ENCODE measurements at regions not wholly inside any gene's neighbourhood (a gene's known extent, or its start where the extent isn't known, plus 50 kb on each side); places are given as distances from the start of the nearest gene placed in this dataset.
A peak's percentile ranks its signal among the peaks of the same experiment; 100 is the strongest.
"Not testable (repeated sequence)": the region's sequence is repeated elsewhere in the genome, so short reads cannot be mapped to it uniquely, and the experiment has no call there.

DNA sequence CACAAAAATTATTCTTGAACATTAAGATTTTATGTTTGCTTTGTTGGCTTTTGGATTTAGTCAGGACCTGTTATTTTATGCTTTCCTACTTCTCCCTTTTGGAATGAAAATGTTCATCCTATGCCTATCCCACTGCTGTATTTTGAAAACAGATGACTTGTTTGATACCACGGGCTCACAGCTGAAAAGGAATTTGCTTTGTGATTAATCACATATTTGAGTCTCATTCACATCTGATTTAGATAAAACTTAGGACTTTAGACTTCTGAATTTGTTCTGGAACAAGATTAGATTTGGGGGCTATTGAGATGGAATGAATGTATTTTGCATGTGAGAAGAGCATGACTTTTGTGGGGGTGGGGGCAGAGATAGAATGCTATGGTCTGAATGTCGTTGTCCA lies 1012.6 kb downstream of the CDH11 start:
- DNase-seq (ENCODE audit: low read depth), result no peak

DNA sequence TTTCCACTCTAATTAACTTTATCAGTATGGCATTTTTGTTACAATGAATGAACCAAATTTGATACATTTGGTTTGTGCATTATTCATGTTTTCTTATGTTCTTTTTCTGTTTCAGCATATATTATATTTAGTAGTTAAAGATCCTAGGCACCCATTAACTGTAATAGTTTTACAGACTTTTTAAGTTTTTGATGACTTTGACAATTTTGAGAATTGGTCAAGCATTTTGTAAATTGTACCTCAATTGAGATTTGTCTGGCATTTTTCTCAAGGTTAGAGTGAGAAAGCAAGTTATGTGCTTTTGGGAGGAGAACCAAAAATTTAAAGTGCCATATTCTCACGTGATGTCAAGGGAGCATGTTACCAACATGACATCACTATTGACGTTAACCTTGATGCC lies 1019.2 kb downstream of the CDH11 start:
- DNase-seq (ENCODE audit: low read depth), result no peak

- DNase-seq (ENCODE audit: low read depth), result no peak
Observed at GRCh38 chr16:64098451-64098850, 1023.4 kb downstream of the CDH11 start.

- no peak for DNase-seq (ENCODE audit: low read depth)
Observed at GRCh38 chr16:64096689-64097088, 1025.2 kb downstream of the CDH11 start.

DNA sequence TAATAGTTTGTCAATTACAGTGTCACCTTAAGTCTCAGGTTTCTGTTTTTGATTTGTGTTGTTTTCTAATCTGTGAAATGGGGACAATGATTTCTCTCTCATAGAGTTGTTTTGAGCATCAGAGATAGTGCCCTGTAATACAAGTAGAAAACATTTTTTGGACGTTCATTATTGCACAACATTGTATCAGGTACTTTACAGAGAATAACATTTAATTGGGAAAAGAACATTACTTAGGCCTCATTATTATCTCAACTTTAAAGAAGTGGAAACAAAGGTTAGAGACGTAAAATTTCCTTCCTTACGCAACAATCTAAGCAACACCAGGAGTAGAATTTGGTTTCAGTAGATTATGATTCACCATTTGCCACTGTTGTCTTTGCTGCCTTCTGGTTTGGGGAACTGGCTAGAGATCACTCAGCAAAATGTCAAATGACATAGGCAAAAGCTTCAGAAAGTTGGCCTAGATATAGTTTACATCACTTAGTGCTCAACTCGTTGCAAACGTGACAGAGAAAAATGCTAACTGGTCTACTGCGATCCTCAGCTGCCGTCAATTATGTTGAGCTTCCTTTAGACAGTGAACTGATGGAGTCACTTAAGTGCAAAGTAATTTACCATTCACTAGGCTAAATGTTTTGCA lies 1026.8 kb downstream of the CDH11 start:
- DNase-seq (ENCODE audit: low read depth), result peak; percentile 51

DNA sequence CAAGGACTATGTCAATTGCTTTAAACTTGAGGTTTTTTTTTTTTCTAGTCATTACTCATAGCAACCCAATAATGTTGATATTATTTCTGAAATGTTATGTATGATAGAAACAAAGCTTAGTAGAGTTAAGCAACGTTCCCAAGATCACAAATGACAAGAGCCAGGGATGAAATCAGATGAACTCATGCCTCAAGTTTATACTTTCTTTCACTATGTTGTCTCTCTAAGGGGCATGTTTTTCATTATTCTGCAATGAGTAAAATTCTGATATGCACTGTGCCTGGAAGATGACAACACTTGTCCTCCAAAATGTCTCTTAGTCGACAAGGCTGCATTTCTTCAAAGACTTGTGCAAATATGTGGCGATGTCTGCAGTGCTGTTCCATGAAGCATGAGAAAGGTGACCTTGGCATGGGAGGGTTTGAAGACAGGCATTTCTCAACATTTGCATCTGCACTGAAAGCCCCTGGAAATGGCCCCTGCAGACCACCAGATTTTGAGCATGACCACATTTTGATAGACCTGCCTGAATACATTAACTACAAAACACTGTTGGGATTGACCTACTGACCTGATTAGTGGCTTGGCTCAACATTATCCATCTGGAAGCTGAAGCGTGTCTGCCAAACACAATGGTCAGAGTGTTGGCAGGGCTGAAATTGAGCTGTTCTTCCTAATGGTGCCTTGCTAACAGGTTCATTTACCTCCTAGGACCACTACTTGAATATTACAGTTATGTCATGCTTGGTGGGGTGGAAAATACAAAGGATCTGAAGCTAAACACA lies 1027.5 kb downstream of the CDH11 start:
- DNase-seq (ENCODE audit: low read depth), result peak; percentile 22

DNA sequence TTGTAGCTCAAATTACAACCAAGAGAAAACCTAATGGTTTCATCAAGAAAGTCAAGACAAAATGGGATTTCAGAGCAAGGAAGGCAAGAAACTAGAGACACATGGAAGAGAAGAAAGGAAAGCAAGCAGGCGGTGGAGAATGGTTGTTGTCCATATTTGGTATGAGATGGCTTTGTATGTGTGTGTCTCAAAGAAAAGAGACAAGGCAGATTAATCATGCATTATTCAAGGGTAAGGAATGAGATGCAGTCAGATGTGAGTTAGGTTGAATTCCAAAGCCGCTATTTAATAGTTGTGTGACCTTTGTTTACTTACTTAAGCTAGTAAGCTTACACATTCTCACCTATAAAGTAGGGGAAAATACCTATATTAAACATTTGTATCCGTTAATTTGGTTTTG lies 1029.6 kb downstream of the CDH11 start:
- DNase-seq (ENCODE audit: low read depth), result no peak

DNA sequence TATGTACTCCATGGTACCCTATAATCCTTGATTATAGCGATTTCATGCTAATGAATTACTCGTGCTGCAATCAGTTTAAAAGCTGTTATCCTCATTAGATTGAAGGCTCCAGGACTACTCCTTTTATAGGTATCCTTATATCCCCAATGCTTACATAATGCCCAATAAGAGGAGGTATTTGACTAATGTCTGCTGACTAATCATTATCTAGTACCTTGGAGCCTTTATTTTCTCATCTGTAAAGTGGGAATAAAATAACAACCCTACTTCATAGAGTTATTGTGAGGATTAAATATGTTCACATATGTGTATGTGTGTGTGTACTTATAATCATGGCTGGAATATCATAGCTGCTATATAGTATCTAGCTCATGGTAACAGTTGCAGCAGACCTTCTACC lies 1031.5 kb downstream of the CDH11 start:
- DNase-seq (ENCODE audit: low read depth), result no peak

GRCh38 chr16:64089697-64090096 lies 1032.2 kb downstream of the CDH11 start:
- no peak for DNase-seq (ENCODE audit: low read depth)

DNA sequence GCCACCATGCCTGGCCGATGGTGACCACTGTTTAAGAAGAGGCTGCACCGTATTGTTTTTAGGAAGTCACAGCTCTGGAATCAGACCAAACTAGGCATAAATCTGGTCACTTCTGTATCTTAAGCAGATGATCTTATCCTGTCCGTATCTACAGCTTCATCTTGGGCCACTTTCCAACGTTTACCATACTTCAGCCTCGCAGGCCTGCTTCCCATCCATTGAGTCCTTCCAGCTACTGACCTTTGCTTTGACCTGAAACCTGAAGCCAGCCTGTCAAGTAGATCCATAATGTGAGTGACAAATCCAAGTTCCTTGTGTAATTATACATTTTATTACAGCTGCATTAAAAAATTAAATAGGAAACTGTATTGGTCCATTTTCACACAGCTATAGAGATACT lies 1033.0 kb downstream of the CDH11 start:
- no peak for DNase-seq (ENCODE audit: low read depth)

- no peak for DNase-seq (ENCODE audit: low read depth)
Observed at GRCh38 chr16:64085296-64085695, 1036.6 kb downstream of the CDH11 start.

GRCh38 chr16:64084706-64085105 lies 1037.2 kb downstream of the CDH11 start:
- DNase-seq (ENCODE audit: low read depth), result no peak

DNA sequence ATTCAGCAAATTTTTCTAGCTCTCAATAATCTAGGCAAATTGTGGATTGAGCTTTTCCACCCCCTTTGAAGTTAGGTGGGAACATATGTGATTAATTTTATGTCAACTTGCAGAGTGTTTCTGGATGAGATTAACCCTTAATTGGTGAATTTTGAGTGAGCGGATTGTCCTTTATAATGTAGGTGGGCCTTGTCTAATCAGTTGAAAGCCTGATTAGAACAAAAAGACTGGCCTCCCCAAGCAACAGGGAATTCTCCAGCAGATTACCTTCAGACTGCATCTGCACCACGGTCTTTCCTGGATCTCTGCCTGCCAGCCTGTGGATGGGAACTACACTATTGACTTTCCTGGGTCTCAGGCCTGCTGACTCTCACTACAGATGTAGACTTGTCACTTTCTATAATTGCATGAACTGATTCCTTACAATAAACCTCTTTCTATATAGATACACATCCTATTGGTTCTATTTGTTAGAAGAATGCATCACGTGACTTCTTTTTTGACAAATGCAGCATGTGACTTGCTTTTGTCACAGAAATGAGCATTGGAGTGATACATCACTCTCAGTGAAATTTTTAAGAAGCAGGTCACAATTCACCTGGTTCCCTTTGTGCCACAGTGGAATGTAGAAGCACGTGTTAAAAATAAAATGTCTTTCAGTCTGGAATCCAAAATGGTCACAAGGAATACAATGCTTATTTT lies 1038.3 kb downstream of the CDH11 start:
- no peak for DNase-seq (ENCODE audit: low read depth)

DNA sequence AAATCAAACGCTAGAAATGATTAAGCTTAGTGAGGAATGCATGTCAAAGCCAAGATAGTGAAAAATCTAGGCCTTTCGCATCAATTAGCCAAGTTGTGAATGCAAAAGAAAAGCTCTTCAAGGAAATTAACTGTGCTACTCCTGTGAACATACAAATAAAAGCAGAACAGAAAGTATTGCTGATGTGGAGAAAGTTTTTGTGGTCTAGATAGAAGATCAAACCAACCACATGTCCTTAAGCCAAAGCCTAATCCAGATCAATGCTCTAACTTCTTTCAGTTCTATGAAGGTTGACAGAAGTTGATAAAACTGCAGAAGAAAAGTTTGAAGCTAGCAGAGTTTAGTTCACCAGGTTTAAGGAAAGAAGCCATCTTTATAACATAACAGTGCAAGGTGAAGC lies 1044.6 kb downstream of the CDH11 start:
- no peak for DNase-seq (ENCODE audit: low read depth)

GRCh38 chr16:64074706-64075105 lies 1047.2 kb downstream of the CDH11 start:
- DNase-seq (ENCODE audit: low read depth), result no peak

- DNase-seq (ENCODE audit: low read depth), result not testable (repeated sequence)
Observed at GRCh38 chr16:64072131-64072730, 1049.6 kb downstream of the CDH11 start.

DNA sequence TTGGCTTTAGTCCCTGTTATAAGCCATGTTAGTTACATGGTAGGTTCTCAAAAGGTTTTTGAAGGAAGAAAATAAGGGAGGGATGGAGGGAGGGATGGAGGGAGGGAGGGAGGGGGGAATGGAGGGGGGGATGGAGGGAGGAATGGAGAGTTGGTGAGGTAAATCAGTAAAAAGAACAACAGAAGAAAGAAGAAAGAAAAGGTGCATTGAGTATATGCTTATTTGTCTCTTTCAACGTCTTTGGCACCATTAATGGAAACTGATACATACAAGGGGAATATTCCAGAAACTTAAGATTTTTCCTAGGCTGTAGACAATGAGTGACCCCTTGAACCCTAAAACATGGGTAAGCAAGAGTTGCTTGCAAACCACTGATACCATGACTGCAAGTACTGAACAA lies 1056.3 kb downstream of the CDH11 start:
- no peak for DNase-seq (ENCODE audit: low read depth)

- no peak for DNase-seq (ENCODE audit: low read depth)
Observed at GRCh38 chr16:64061621-64062020, 1060.2 kb downstream of the CDH11 start.

DNA sequence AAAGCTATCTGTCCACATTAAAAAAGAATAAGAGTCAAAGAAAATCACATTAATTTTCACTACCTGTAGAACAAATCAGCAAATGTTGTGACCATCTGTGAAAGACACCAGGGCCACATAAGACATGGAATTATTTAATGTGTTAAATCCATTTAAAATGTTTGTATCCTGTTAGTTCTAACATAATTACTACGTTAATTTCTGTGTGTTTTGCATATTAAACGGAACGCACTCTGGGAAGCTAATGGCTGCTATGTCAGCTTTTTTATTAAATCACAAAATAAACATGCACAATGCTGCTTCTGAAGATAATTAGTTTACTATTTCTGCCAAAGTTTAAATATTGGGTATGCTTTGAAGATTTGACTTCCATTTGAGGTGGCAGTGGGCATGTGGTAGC lies 1061.2 kb downstream of the CDH11 start:
- DNase-seq (ENCODE audit: low read depth), result no peak

- no peak for DNase-seq (ENCODE audit: low read depth)
Observed at GRCh38 chr16:64058685-64059084, 1063.2 kb downstream of the CDH11 start.

DNA sequence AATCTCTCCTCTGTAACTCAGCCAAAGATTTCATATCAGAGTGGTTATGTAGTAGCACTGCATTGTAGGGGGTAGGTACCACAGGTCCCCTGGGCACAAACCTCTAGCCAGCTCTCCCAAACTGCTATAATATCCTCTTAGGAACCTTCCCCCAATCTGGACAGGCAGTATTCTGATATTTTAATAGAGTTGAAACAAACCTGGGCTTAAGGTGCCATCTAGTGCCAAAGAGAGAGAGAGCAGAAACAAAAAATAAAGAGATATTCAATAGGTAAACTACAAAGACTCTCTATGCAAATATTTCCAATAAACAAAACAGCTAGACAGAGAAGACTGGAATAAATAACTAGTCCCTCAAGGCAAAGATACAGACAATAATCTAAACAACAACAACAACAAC lies 1070.0 kb downstream of the CDH11 start:
- DNase-seq (ENCODE audit: low read depth), result peak; percentile 16

DNA sequence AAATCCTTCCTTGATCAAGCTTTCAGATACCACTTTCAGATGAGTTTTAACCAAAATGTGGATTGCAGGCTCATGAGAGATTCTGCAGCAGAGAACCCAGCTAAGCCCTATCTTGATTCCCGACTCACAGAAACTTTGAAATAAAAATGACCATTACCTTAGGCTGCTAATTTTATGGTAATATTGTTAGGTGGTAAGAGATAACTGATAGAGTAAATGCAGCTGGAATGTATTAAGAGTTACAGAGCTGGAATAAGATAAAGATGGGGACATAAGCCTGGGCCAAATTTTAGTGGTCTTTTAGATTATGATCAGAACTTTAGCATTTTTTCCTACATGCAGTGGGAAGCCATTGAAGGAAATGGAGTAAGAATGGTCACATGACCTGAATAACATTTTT lies 1074.0 kb downstream of the CDH11 start:
- DNase-seq (ENCODE audit: low read depth), result no peak

- no peak for DNase-seq (ENCODE audit: low read depth)
Observed at GRCh38 chr16:64047207-64047606, 1074.7 kb downstream of the CDH11 start.
